A549 (cell line): ENCODE measurements at regions not wholly inside any gene's neighbourhood (a gene's known extent, or its start where the extent isn't known, plus 50 kb on each side); places are given as distances from the start of the nearest gene placed in this dataset.

Experiments
- ATAC-seq, 2 experiments: fragments of 200-7000 bp in 1 of 2; fragments of >200 bp in 1 of 2; cut with Nextera tagmentation in 1 of 2; cut with Tn5 transposase in 1 of 2; 3 replicates each; pipeline versions ENCODE4 v1.8.0 to v1.9.1; 2018 to 2020; ENCODE audit warnings: mild to moderate bottlenecking in 1 of 2, moderate library complexity in 1 of 2
- CTCF ChIA-PET: fragments of 300-600 bp; sonication (Branson Sonifier 250); formaldehyde crosslinking; extraction: SDS; loops from one replicate; lab custom pipeline; 2021; ENCODE audit warnings: antibody characterized with exemption, inconsistent platforms; lab: Yijun Ruan, JAX
- POLR2A ChIA-PET: fragments of 350-600 bp; formaldehyde crosslinking; extraction: SDS; loops from one replicate; lab custom pipeline; 2021; ENCODE audit warnings: antibody characterized with exemption, inconsistent platforms; lab: Yijun Ruan, JAX
- DNase-seq, 2 experiments: peaks; one replicate each; pipeline versions ENCODE4 v3.0.0 to v3.0.0-alpha.2; 2011 to 2016; ENCODE audit warnings: low read depth in 1 of 2, low spot score in 1 of 2
- FAIRE-seq: peaks from 2 replicates; lab custom pipeline; 2011; peaks lifted over from hg19 to GRCh38; lab: Jason Lieb, UNC
- H3K27ac ChIP-seq, 2 experiments: fragments of >200 bp; sonication (Bioruptor Twin); formaldehyde crosslinking; 3 replicates each; pipeline ENCODE4 v1.5.1; 2016 to 2017
- H3K4me1 ChIP-seq: fragments of >200 bp; sonication (Bioruptor Twin); formaldehyde crosslinking; 3 replicates; pipeline ENCODE4 v1.6.1; 2016
- H3K4me2 ChIP-seq: fragments of >200 bp; sonication (Bioruptor Twin); formaldehyde crosslinking; 3 replicates; pipeline ENCODE4 v1.6.1; 2016
- H3K4me3 ChIP-seq: fragments of >200 bp; sonication (Bioruptor Twin); formaldehyde crosslinking; 3 replicates; pipeline ENCODE4 v1.5.1; 2016
- H3K9me3 ChIP-seq: fragments of >200 bp; sonication (Bioruptor Twin); formaldehyde crosslinking; 3 replicates; pipeline ENCODE4 v1.6.1; 2016
- CHD2 ChIP-seq: fragments of 150-350 bp; IDR thresholded peaks from 2 replicates; pipeline ENCODE4 v1.6.1; 2014; ENCODE audit warnings: low read length; ENCODE audit not compliant: partially characterized antibody
- CTCF ChIP-seq: fragments of >200 bp; sonication (Bioruptor Twin); formaldehyde crosslinking; IDR thresholded peaks from 3 replicates; pipeline ENCODE4 v1.5.1; 2016
- E2F6 ChIP-seq: IDR thresholded peaks from 2 replicates; pipeline ENCODE4 v1.6.1; 2012; ENCODE audit warnings: low read depth, borderline replicate concordance
- EHF ChIP-seq: fragments of 250-450 bp; sonication (Bioruptor Pico); IDR thresholded peaks from 2 replicates; pipeline ENCODE4 v1.5.0; 2020; ENCODE audit warnings: mild to moderate bottlenecking
- EHMT2 ChIP-seq: fragments of 200-600 bp; sonication (generic); IDR thresholded peaks from 2 replicates; pipeline ENCODE4 v1.6.1; 2016; ENCODE audit warnings: antibody characterized with exemption, low read depth, mild to moderate bottlenecking, moderate library complexity
- FOSB ChIP-seq: fragments of 250-450 bp; sonication (Bioruptor Pico); IDR thresholded peaks from 2 replicates; pipeline ENCODE4 v1.5.0; 2020; ENCODE audit warnings: mild to moderate bottlenecking, moderate library complexity
- GATA3 ChIP-seq: IDR thresholded peaks from 2 replicates; pipeline ENCODE4 v1.6.1; 2012; ENCODE audit warnings: borderline replicate concordance
- HES2 ChIP-seq: fragments of >200 bp; sonication (Bioruptor Twin); formaldehyde crosslinking; IDR thresholded peaks from 2 replicates; pipeline ENCODE4 v1.6.1; 2016
- HEYL ChIP-seq: fragments of 250-450 bp; sonication (Bioruptor Pico); IDR thresholded peaks from 2 replicates; pipeline ENCODE4 v1.8.0; 2021; ENCODE audit warnings: mild to moderate bottlenecking, moderate library complexity
- HOXB13 ChIP-seq: fragments of 250-450 bp; sonication (Bioruptor Pico); IDR thresholded peaks from 2 replicates; pipeline ENCODE4 v1.5.0; 2020; ENCODE audit warnings: low read depth, mild to moderate bottlenecking, moderate library complexity
- KDM1A ChIP-seq: fragments of 200-600 bp; sonication (generic); IDR thresholded peaks from 2 replicates; pipeline ENCODE4 v1.6.1; 2016; ENCODE audit warnings: low read depth, mild to moderate bottlenecking
- MAX ChIP-seq: IDR thresholded peaks from 2 replicates; pipeline ENCODE4 v1.6.1; 2012
- MYC ChIP-seq: IDR thresholded peaks from 2 replicates; pipeline ENCODE4 v1.6.1; 2012; ENCODE audit warnings: mild to moderate bottlenecking, inconsistent platforms, low read length, improper control_type of control experiment, borderline replicate concordance
- POLR2A ChIP-seq: IDR thresholded peaks from 2 replicates; pipeline ENCODE4 v1.6.1; 2012; ENCODE audit warnings: mild to moderate bottlenecking, low read length
- POLR2AphosphoS2 ChIP-seq: conservative IDR thresholded peaks from 2 replicates; pipeline ENCODE4 v1.6.1; 2012; ENCODE audit warnings: low read length, improper control_type of control experiment, inconsistent platforms
- RARB ChIP-seq: fragments of 250-450 bp; sonication (Bioruptor Pico); IDR thresholded peaks from 2 replicates; pipeline ENCODE4 v1.8.0; 2021; ENCODE audit warnings: mild to moderate bottlenecking, moderate library complexity
- SMC3 ChIP-seq: fragments of >200 bp; sonication (Bioruptor Twin); formaldehyde crosslinking; IDR thresholded peaks from 3 replicates; pipeline ENCODE4 v1.6.1; 2018; ENCODE audit warnings: inconsistent platforms
- ZFP36 ChIP-seq: fragments of 450-650 bp; IDR thresholded peaks from 2 replicates; pipeline ENCODE4 v1.6.1; 2014; ENCODE audit warnings: borderline replicate concordance; ENCODE audit not compliant: partially characterized antibody
- ZSCAN20 ChIP-seq: fragments of 250-450 bp; sonication (Bioruptor Pico); IDR thresholded peaks from 2 replicates; pipeline ENCODE4 v1.8.0; 2022; ENCODE audit warnings: mild to moderate bottlenecking, moderate library complexity
- WGBS: methylation state at CpG from one replicate; pipeline ENCODE4 v1.1.6; 2017; ENCODE audit errors: missing lambda C conversion rate; 5-methylcytosine and 5-hydroxymethylcytosine counted together

- Histone ChIP-seq H3K4me1 (no peaks in the 10 kb centered on the region), H3K4me2 (no peak overlapping the region), H3K27ac (no peak overlapping the region)
- POLR2A ChIA-PET, result no interaction called here
- WGBS, result 66% methylated on average over 7 of the region's 7 CpGs
- FAIRE-seq, result no peak
- no peak for ATAC-seq
- TF ChIP-seq E2F6, result no peak
- TF ChIP-seq, all 56 proteins: peak for 0
- H3K9me3 ChIP-seq, result no peaks in the 10 kb centered on the region
- DNase-seq, result no peak
- no peak overlapping the region for H3K4me3 ChIP-seq
- CTCF ChIA-PET, result interaction anchor here (1.0 to 2.0 kb wide), 4 partner anchors 180 to 231 kb away, joined by 3 to 4 read pairs (median 3); no protein-coding TSS in a partner anchor
Observed at GRCh38 chr10:71133710-71134686, 78.4 kb upstream of the UNC5B start.

- Histone ChIP-seq H3K4me3 (no peak overlapping the region), H3K4me1 (no peaks in the 10 kb centered on the region), H3K4me2 (no peak overlapping the region), H3K9me3 (no peaks in the 10 kb centered on the region), H3K27ac (no peak overlapping the region)
- no peak for ATAC-seq
- no peak for DNase-seq
- TF ChIP-seq ZSCAN20 (no peak), MYC (no peak), ZFP36 (no peak), MAX (no peak), HOXB13 (CRISPR knock-in tag) (no peak), HES2 (no peak)
- ChIA-PET POLR2A (no interaction called here), CTCF (interaction anchor here (1.2 to 2.0 kb wide), 3 partner anchors 190 to 231 kb away, joined by 3 to 4 read pairs (median 3); no protein-coding TSS in a partner anchor)
- FAIRE-seq, result no peak
- 39% methylated on average over 4 of the region's 4 CpGs for WGBS
Observed at GRCh38 chr10:71134732-71135211, 77.6 kb upstream of the UNC5B start.

- ChIA-PET POLR2A (no interaction called here), CTCF (no interaction called here)
- no peak overlapping the region for H3K27ac ChIP-seq
- DNase-seq (no peak), FAIRE-seq (no peak), ATAC-seq (no peak)
- no peak overlapping the region for H3K4me2 ChIP-seq
- no peaks in the 10 kb centered on the region for H3K4me1 ChIP-seq
- H3K9me3 ChIP-seq, result no peaks in the 10 kb centered on the region
- no peak overlapping the region for H3K4me3 ChIP-seq
- no peak for TF ChIP-seq KDM1A
- TF ChIP-seq SMC3, result no peak
- TF ChIP-seq GATA3, result no peak
- no peak for TF ChIP-seq HES2
- TF ChIP-seq HEYL (CRISPR knock-in tag), result no peak
- no peak for TF ChIP-seq EHMT2
- no peak for TF ChIP-seq POLR2A
- TF ChIP-seq RARB (CRISPR knock-in tag), result no peak
- no peak for TF ChIP-seq POLR2AphosphoS2
- TF ChIP-seq FOSB, result no peak
- TF ChIP-seq EHF (CRISPR knock-in tag), result no peak
- TF ChIP-seq CTCF, result no peak
- TF ChIP-seq CHD2, result no peak
- TF ChIP-seq, all 56 proteins: peak for 0
- WGBS, result 19% methylated on average over 3 of the region's 3 CpGs
Observed at GRCh38 chr10:71135236-71135635, 77.1 kb upstream of the UNC5B start.
